Neural cell (in vitro differentiated cells): ENCODE measurements at regions not wholly inside any gene's neighbourhood (a gene's known extent, or its start where the extent isn't known, plus 50 kb on each side); places are given as distances from the start of the nearest gene placed in this dataset.

ENCODE experiments used
- H2AFZ ChIP-seq: fragments of 200-600, 300-800 bp; sonication (generic), shearing (Covaris generic); 2 replicates; pipeline ENCODE4 v1.6.0; 2014; ENCODE audit warnings: low read depth, mild to moderate bottlenecking, antibody characterized with exemption, low read length, moderate library complexity
- H3F3A ChIP-seq: fragments of 200-600 bp; shearing (Covaris generic); 2 replicates; pipeline ENCODE4 v1.6.1; 2016; ENCODE audit warnings: mild to moderate bottlenecking, moderate library complexity, mixed read lengths, antibody characterized with exemption, low read length; ENCODE audit not compliant: insufficient read depth, poor library complexity, severe bottlenecking
- H3K27ac ChIP-seq: fragments of 200-600, 300-800 bp; sonication (generic), shearing (Covaris generic); 2 replicates; pipeline ENCODE4 v1.5.1; 2014; ENCODE audit warnings: mild to moderate bottlenecking, low read length, moderate library complexity
- H3K27me3 ChIP-seq: fragments of 300-800, 200-600 bp; sonication (generic), shearing (Covaris generic); 2 replicates; pipeline ENCODE4 v1.6.0; 2014; ENCODE audit warnings: mild to moderate bottlenecking, low read depth, low read length, moderate library complexity; ENCODE audit not compliant: insufficient read depth
- H3K36me3 ChIP-seq: fragments of 300-800, 200-600 bp; sonication (generic), shearing (Covaris generic); 2 replicates; pipeline ENCODE4 v1.5.1; 2014; ENCODE audit warnings: mild to moderate bottlenecking, antibody characterized with exemption, low read length, moderate library complexity; ENCODE audit not compliant: insufficient read depth
- H3K4me2 ChIP-seq: fragments of 300-800, 200-600 bp; sonication (generic), shearing (Covaris generic); 2 replicates; pipeline ENCODE4 v1.6.0; 2014; ENCODE audit warnings: mild to moderate bottlenecking, low read length
- H3K4me3 ChIP-seq: fragments of 300-800, 200-600 bp; sonication (generic), shearing (Covaris generic); 2 replicates; pipeline ENCODE4 v1.5.1; 2014; ENCODE audit warnings: mild to moderate bottlenecking, low read length, moderate library complexity
- H3K79me2 ChIP-seq: fragments of 200-600 bp; shearing (Covaris generic); replicated peaks from 2 replicates; pipeline ENCODE4 v1.6.0; 2014; ENCODE audit warnings: mild to moderate bottlenecking, low read length, moderate library complexity; ENCODE audit not compliant: insufficient read depth
- H3K9ac ChIP-seq: fragments of 300-800, 200-600 bp; sonication (generic), shearing (Covaris generic); 2 replicates; pipeline ENCODE4 v1.6.1; 2016; ENCODE audit warnings: mild to moderate bottlenecking, low read length, mixed read lengths
- H3K9me2 ChIP-seq: fragments of 200-600 bp; shearing (Covaris generic); 2 replicates; pipeline ENCODE4 v1.6.1; 2016; ENCODE audit warnings: mild to moderate bottlenecking, low read length, mixed read lengths; ENCODE audit not compliant: insufficient read depth
- H3K9me3 ChIP-seq: fragments of 200-600, 300-800 bp; sonication (generic), shearing (Covaris generic); 2 replicates; pipeline ENCODE4 v1.6.1; 2016; ENCODE audit warnings: mild to moderate bottlenecking, mixed run types, low read length, moderate library complexity, mixed read lengths
- H4K20me1 ChIP-seq: fragments of 200-600 bp; shearing (Covaris generic); 2 replicates; pipeline ENCODE4 v1.6.1; 2016; ENCODE audit warnings: mild to moderate bottlenecking, mixed run types; ENCODE audit not compliant: insufficient read depth
- EP300 ChIP-seq: fragments of 450-650 bp; conservative IDR thresholded peaks from 2 replicates; pipeline ENCODE4 v1.6.1; 2014; ENCODE audit warnings: antibody characterized with exemption, mild to moderate bottlenecking, moderate library complexity; ENCODE audit not compliant: poor library complexity, severe bottlenecking
- EZH2 ChIP-seq: fragments of 200-600, 300-800 bp; shearing (Covaris generic), sonication (generic); IDR thresholded peaks from 2 replicates; pipeline ENCODE4 v1.6.1; 2014; ENCODE audit warnings: antibody characterized with exemption, low read length, borderline replicate concordance, mild to moderate bottlenecking; ENCODE audit not compliant: insufficient read depth, poor library complexity, severe bottlenecking
- MXI1 ChIP-seq: fragments of 450-650 bp; conservative IDR thresholded peaks from 2 replicates; pipeline ENCODE4 v1.6.1; 2014; ENCODE audit warnings: antibody characterized with exemption, mild to moderate bottlenecking; ENCODE audit not compliant: poor library complexity, severe bottlenecking
- POLR2AphosphoS5 ChIP-seq: IDR thresholded peaks from 2 replicates; pipeline ENCODE4 v1.6.1; 2012
- RAD21 ChIP-seq: fragments of 450-650 bp; conservative IDR thresholded peaks from 2 replicates; pipeline ENCODE4 v1.6.1; 2014; ENCODE audit warnings: antibody characterized with exemption, mild to moderate bottlenecking, moderate library complexity
- SMC3 ChIP-seq: fragments of 450-650 bp; conservative IDR thresholded peaks from 2 replicates; pipeline ENCODE4 v1.6.1; 2014; ENCODE audit warnings: antibody characterized with exemption, mild to moderate bottlenecking, moderate library complexity; ENCODE audit not compliant: poor library complexity
- TAF1 ChIP-seq: IDR thresholded peaks from 2 replicates; pipeline ENCODE4 v1.6.1; 2012; ENCODE audit warnings: low read depth
- TF ChIP-seq, protein P1 (sequence below): fragments of 450-650 bp; IDR thresholded peaks from 2 replicates; pipeline ENCODE4 v1.5.1; 2014; ENCODE audit warnings: antibody characterized with exemption, mild to moderate bottlenecking, moderate library complexity; ENCODE audit not compliant: poor library complexity, severe bottlenecking
- TF ChIP-seq, protein P2 (sequence below): IDR thresholded peaks from 2 replicates; pipeline ENCODE4 v1.6.1; 2012; ENCODE audit warnings: borderline replicate concordance

DNA sequence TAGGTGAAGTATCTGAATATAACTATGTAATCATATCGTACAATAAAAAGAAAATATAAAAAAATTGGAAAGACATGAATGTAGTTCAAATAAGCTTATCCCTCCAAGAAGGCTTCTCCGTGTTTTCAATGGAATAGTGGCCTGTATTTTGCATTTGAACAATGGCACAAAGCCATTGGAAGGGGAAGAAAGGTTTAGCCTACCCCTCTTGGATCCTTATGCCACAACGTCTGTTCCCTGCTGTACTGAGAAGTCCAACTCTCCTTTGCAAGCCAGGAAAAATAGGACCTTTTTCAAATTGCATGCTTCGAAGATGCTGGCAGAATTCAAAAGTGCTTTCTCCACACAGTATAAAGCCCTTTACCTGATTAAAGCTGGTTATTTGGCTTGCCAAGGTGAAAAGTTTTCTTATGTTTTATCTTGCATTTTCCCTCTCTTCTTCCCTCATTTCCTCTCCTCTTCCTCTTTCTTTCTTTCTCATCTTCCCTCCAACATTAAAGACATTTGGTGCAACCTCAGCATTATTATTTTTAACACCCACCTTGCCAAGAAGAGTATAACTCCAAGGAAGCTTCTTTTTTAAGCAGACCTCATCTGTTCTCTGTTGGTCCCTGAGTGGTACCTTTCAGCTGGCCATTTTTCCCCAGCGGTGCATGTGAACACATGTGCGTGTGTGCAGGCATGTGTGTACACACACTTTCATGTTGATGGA lies 968.6 kb upstream of the RBFOX1 start:
- H3K4me3 ChIP-seq: no peak overlapping the region
- H3K79me2 ChIP-seq: peaks cover 3% of the 10 kb centered on the region
- TF ChIP-seq, protein P1, sequence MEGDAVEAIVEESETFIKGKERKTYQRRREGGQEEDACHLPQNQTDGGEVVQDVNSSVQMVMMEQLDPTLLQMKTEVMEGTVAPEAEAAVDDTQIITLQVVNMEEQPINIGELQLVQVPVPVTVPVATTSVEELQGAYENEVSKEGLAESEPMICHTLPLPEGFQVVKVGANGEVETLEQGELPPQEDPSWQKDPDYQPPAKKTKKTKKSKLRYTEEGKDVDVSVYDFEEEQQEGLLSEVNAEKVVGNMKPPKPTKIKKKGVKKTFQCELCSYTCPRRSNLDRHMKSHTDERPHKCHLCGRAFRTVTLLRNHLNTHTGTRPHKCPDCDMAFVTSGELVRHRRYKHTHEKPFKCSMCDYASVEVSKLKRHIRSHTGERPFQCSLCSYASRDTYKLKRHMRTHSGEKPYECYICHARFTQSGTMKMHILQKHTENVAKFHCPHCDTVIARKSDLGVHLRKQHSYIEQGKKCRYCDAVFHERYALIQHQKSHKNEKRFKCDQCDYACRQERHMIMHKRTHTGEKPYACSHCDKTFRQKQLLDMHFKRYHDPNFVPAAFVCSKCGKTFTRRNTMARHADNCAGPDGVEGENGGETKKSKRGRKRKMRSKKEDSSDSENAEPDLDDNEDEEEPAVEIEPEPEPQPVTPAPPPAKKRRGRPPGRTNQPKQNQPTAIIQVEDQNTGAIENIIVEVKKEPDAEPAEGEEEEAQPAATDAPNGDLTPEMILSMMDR: no peak
- TF ChIP-seq EP300 (no peak), RAD21 (no peak), POLR2AphosphoS5 (no peak), EZH2 (no peak), SMC3 (no peak), TAF1 (no peak), MXI1 (no peak)
- TF ChIP-seq, protein P2, sequence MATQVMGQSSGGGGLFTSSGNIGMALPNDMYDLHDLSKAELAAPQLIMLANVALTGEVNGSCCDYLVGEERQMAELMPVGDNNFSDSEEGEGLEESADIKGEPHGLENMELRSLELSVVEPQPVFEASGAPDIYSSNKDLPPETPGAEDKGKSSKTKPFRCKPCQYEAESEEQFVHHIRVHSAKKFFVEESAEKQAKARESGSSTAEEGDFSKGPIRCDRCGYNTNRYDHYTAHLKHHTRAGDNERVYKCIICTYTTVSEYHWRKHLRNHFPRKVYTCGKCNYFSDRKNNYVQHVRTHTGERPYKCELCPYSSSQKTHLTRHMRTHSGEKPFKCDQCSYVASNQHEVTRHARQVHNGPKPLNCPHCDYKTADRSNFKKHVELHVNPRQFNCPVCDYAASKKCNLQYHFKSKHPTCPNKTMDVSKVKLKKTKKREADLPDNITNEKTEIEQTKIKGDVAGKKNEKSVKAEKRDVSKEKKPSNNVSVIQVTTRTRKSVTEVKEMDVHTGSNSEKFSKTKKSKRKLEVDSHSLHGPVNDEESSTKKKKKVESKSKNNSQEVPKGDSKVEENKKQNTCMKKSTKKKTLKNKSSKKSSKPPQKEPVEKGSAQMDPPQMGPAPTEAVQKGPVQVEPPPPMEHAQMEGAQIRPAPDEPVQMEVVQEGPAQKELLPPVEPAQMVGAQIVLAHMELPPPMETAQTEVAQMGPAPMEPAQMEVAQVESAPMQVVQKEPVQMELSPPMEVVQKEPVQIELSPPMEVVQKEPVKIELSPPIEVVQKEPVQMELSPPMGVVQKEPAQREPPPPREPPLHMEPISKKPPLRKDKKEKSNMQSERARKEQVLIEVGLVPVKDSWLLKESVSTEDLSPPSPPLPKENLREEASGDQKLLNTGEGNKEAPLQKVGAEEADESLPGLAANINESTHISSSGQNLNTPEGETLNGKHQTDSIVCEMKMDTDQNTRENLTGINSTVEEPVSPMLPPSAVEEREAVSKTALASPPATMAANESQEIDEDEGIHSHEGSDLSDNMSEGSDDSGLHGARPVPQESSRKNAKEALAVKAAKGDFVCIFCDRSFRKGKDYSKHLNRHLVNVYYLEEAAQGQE: no peak
- no peak overlapping the region for H3K9ac ChIP-seq
- H3K36me3 ChIP-seq: peaks cover 4% of the 10 kb centered on the region
- H2AFZ ChIP-seq: no peak overlapping the region
- H3F3A ChIP-seq: no peaks in the 10 kb centered on the region
- H3K4me2 ChIP-seq: no peak overlapping the region
- H3K27me3 ChIP-seq: no peaks in the 10 kb centered on the region
- H3K9me2 ChIP-seq: no peaks in the 10 kb centered on the region
- H3K9me3 ChIP-seq: no peaks in the 10 kb centered on the region
- no peaks in the 10 kb centered on the region for H4K20me1 ChIP-seq
- H3K27ac ChIP-seq: no peak overlapping the region

DNA sequence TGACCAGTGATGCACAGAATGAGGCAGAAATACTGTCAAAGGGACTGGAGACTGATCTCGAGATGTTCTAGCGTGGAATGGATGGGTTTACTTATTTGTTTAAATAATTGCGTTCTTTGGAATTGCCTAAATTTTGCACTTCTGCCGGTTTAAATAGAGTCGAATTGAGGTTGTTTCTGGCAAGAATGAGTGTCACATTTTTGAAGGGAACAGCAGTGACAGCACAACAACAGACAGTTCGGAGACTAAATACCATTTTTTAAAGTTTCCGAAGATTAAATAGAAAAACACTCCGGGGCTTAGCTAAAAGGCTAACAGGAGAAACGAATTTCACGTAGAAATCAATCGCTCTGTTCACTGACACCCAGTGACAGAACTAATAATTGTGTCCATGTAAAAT lies 969.2 kb upstream of the RBFOX1 start:
- no peak overlapping the region for H3K4me2 ChIP-seq
- H4K20me1 ChIP-seq: no peaks in the 10 kb centered on the region
- H3K9ac ChIP-seq: no peak overlapping the region
- no peak overlapping the region for H3K4me3 ChIP-seq
- no peaks in the 10 kb centered on the region for H3F3A ChIP-seq
- H3K9me3 ChIP-seq: no peaks in the 10 kb centered on the region
- TF ChIP-seq TAF1 (no peak), EZH2 (no peak), RAD21 (no peak)
- peaks cover 3% of the 10 kb centered on the region for H3K79me2 ChIP-seq
- H3K27me3 ChIP-seq: no peaks in the 10 kb centered on the region
- no peak overlapping the region for H3K27ac ChIP-seq
- no peaks in the 10 kb centered on the region for H3K36me3 ChIP-seq
- H2AFZ ChIP-seq: no peak overlapping the region
- no peaks in the 10 kb centered on the region for H3K9me2 ChIP-seq

DNA sequence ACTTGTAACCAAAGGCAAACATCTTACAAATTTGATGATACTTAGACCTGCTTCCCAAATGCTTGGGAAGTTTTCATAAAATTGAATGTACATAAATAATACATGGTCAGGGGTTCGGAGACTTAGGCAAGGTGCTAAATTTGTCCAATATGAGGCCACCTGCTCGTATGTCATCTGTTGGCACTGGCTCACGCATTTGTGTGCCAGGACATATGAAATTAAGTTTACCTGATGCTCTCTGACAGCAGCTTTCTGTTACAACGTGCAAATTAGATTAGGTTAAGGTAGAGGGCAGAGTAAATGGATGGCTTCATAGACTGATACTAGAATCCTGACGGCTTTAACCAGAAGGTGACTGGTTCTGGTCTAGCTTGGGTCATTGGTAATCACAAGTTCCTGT lies 970.3 kb upstream of the RBFOX1 start:
- H3F3A ChIP-seq: no peaks in the 10 kb centered on the region
- TF ChIP-seq POLR2AphosphoS5 (no peak), TAF1 (no peak), SMC3 (no peak)
- TF ChIP-seq, protein P2: no peak
- no peaks in the 10 kb centered on the region for H3K36me3 ChIP-seq
- H3K9me3 ChIP-seq: no peaks in the 10 kb centered on the region
- H4K20me1 ChIP-seq: no peaks in the 10 kb centered on the region
- H3K27ac ChIP-seq: no peak overlapping the region
- H3K9me2 ChIP-seq: no peaks in the 10 kb centered on the region
- H3K9ac ChIP-seq: no peak overlapping the region
- H2AFZ ChIP-seq: no peak overlapping the region
- H3K4me2 ChIP-seq: no peak overlapping the region
- H3K79me2 ChIP-seq: peaks cover 3% of the 10 kb centered on the region
- no peak overlapping the region for H3K4me3 ChIP-seq
- no peaks in the 10 kb centered on the region for H3K27me3 ChIP-seq
